Vagina (tissue), 2 donors: ENCODE measurements at regions not wholly inside any gene's neighbourhood (a gene's known extent, or its start where the extent isn't known, plus 50 kb on each side); places are given as distances from the start of the nearest gene placed in this dataset.

ENCODE experiments used
- CTCF ChIP-seq, 3 experiments: fragments of 450-650 bp in 2 of 3; fragments of 200-600 bp in 1 of 3; sonication (generic) in 1 of 3; IDR thresholded peaks; one replicate each; pipeline ENCODE4 v1.5.1; 2017 to 2019; ENCODE audit warnings: antibody characterized with exemption in 3 of 3, mild to moderate bottlenecking in 2 of 3, moderate library complexity in 2 of 3
- POLR2A ChIP-seq, 2 donors: fragments of 450-650 bp; IDR thresholded peaks; one replicate each; pipeline ENCODE4 v1.6.1; 2017; ENCODE audit warnings: antibody characterized with exemption in 2 of 2, mild to moderate bottlenecking in 2 of 2, moderate library complexity in 2 of 2

GRCh38 chr5:93331241-93331640 is 249.8 kb downstream of the NR2F1-AS1 start:
- no peak for TF ChIP-seq CTCF (IDR thresholded peaks at IDR 0.05)
- no peak for TF ChIP-seq POLR2A (IDR thresholded peaks at IDR 0.05)
